ENCODE measurements at regions not wholly inside any gene's neighbourhood (a gene's known extent, or its start where the extent isn't known, plus 50 kb on each side); places are given as distances from the start of the nearest gene placed in this dataset.

DNA sequence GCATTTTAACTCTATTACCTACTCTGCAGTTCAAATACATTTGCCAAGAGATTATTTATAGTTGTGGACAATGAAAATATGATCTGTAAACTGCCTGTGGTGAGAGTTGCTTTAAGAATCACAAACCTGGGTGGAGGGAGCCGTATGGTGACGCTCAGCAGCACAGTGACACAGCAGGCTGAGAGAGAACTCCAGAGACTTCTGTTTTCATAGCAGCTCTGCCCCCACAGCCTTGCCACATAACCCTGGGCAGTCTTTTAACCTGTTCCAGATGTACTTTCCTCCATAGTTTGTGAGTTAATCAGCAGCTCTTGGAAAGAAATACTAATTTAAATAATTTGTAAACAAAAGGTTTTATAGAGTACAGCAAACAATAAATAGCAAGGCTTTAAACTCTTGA lies 450.5 kb downstream of the ELAVL2 start:
- H3K4me3 Mint-ChIP-seq (ENCODE audit: unreplicated experiment), result no peak overlapping the region
- no peaks in the 10 kb centered on the region for H3K9me3 Mint-ChIP-seq (ENCODE audit: low read depth)
- no peaks in the 10 kb centered on the region for H3K36me3 Mint-ChIP-seq (ENCODE audit: low read depth)
- no peaks in the 10 kb centered on the region for H3K27me3 Mint-ChIP-seq (ENCODE audit: low read depth)
- H3K27ac Mint-ChIP-seq (ENCODE audit: unreplicated experiment), result no peak overlapping the region
- no peak for TF ChIP-seq CTCF (IDR thresholded peaks at IDR 0.05)
- H3K4me1 Mint-ChIP-seq (ENCODE audit: low read depth), result peaks cover 10% of the 10 kb centered on the region
- DNase-seq (ENCODE audit: low spot score), result no peak

GRCh38 chr9:23379842-23380241 lies 446.2 kb downstream of the ELAVL2 start:
- DNase-seq (ENCODE audit: low spot score), result no peak
- Mint-ChIP-seq H3K9me3 (ENCODE audit: low read depth) (peaks cover 7% of the 10 kb centered on the region), H3K36me3 (ENCODE audit: low read depth) (no peaks in the 10 kb centered on the region), H3K27ac (ENCODE audit: unreplicated experiment) (no peak overlapping the region), H3K4me3 (ENCODE audit: unreplicated experiment) (no peak overlapping the region), H3K27me3 (ENCODE audit: low read depth) (peaks cover 1% of the 10 kb centered on the region), H3K4me1 (ENCODE audit: low read depth) (peaks cover 4% of the 10 kb centered on the region)
- TF ChIP-seq CTCF (IDR thresholded peaks at IDR 0.05), result no peak

DNA sequence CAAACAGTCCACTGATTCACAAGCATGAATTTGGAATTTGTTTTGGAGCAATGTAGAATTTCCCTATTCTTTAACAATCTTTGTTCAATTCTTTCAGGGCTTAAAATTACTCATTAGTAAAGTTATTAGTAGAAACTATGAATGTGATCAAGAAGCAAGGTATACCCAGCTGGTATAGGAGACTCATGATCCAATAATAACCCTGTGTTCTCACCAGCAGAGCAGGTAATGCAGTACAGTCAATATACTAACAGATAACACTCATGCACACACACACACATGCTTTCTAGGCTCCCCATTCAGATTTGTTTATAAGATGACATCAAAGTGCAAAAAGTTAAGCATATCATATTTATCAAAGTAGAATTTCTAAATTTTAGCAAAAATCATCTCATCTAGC lies 445.2 kb downstream of the ELAVL2 start:
- Mint-ChIP-seq H3K27me3 (ENCODE audit: low read depth) (peaks cover 1% of the 10 kb centered on the region), H3K27ac (ENCODE audit: unreplicated experiment) (no peak overlapping the region), H3K9me3 (ENCODE audit: low read depth) (peaks cover 7% of the 10 kb centered on the region), H3K36me3 (ENCODE audit: low read depth) (no peaks in the 10 kb centered on the region), H3K4me3 (ENCODE audit: unreplicated experiment) (no peak overlapping the region), H3K4me1 (ENCODE audit: low read depth) (no peaks in the 10 kb centered on the region)
- no peak for TF ChIP-seq CTCF (IDR thresholded peaks at IDR 0.05)
- no peak for DNase-seq (ENCODE audit: low spot score)

- DNase-seq (ENCODE audit: low spot score), result no peak
- Mint-ChIP-seq H3K4me1 (ENCODE audit: low read depth) (no peaks in the 10 kb centered on the region), H3K27me3 (ENCODE audit: low read depth) (peaks cover 1% of the 10 kb centered on the region), H3K36me3 (ENCODE audit: low read depth) (no peaks in the 10 kb centered on the region), H3K4me3 (ENCODE audit: unreplicated experiment) (no peak overlapping the region), H3K27ac (ENCODE audit: unreplicated experiment) (no peak overlapping the region), H3K9me3 (ENCODE audit: low read depth) (peaks cover 7% of the 10 kb centered on the region)
- TF ChIP-seq CTCF (IDR thresholded peaks at IDR 0.05), result no peak
Measured at GRCh38 chr9:23382418-23382817, 443.6 kb downstream of the ELAVL2 start.

GRCh38 chr9:23394189-23394588 lies 431.9 kb downstream of the ELAVL2 start:
- Mint-ChIP-seq H3K4me3 (ENCODE audit: unreplicated experiment) (no peak overlapping the region), H3K4me1 (ENCODE audit: low read depth) (no peaks in the 10 kb centered on the region), H3K36me3 (ENCODE audit: low read depth) (no peaks in the 10 kb centered on the region), H3K27me3 (ENCODE audit: low read depth) (peaks cover 1% of the 10 kb centered on the region), H3K9me3 (ENCODE audit: low read depth) (peaks cover 21% of the 10 kb centered on the region), H3K27ac (ENCODE audit: unreplicated experiment) (no peak overlapping the region)
- no peak for TF ChIP-seq CTCF (IDR thresholded peaks at IDR 0.05)
- DNase-seq (ENCODE audit: low spot score), result no peak
